ENCODE measurements at regions not wholly inside any gene's neighbourhood (a gene's known extent, or its start where the extent isn't known, plus 50 kb on each side); places are given as distances from the start of the nearest gene placed in this dataset.
"Not testable (repeated sequence)": the region's sequence is repeated elsewhere in the genome, so short reads cannot be mapped to it uniquely, and the experiment has no call there.

GRCh38 chr20:48154040-48154765 is 368.9 kb upstream of the SULF2 start:
- no peak for DNase-seq (ENCODE audit: low spot score)

GRCh38 chr20:48153523-48153922 is 368.2 kb upstream of the SULF2 start:
- no peak for DNase-seq (ENCODE audit: low spot score)

- DNase-seq (ENCODE audit: low spot score), result no peak
Observed at GRCh38 chr20:48153103-48153502, 367.8 kb upstream of the SULF2 start.

DNA sequence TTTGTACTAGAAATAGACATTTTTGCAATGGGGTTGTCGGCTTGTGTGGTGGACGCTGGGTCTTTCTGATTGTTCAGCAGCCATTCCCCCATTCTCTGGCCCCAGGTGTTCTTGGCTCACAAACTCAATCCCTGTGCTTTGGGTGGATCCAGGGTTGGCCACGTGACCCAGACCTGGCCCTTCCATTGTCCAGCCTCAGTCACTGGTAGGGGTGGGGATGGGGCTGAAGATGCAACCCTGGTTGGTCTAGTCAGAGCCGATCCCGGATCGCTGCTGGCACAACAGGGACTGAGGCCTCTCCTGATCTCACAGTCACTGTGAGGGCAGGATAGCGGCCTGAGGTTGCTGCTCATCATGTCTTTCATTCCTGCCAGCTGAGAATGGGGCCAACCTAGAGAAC is 365.3 kb upstream of the SULF2 start:
- no peak for DNase-seq (ENCODE audit: low spot score)

GRCh38 chr20:48149902-48150301 is 364.6 kb upstream of the SULF2 start:
- no peak for DNase-seq (ENCODE audit: low spot score)

DNA sequence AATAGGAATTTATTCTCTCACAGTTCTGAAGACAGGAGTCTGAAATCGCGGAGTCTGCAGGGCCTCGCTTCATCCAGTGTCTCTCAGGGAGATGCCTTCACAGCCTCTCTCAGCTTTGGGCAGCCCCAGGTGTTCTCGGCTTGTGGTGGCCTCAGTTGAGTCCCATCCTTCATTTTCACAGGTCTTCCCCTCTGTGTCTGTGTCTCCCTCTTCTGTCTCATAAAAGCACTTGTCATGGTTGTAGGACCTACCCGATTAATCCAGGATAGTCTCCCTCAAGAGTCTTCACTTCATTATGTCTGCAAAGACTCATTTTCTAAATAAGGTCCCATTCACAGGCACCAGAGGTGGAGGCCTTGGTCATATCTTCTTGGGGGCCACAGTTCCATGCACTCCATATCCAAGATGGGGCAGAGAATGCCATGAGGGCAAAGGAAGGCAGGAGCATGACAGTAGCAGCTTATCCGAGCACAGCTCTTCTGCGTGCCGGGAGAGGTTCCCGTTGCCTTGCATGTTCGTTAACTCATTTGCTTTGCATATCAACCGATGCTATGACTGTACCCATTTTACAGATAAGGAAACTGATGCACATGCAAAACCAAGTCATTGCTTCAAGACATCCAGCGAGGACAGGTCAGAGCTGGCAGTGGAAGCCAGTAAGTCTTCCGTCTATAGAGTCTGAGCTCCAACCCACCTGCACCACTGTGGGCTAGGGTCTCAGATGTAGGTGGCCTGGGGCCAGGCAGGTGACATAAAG is 363.8 kb upstream of the SULF2 start:
- DNase-seq (ENCODE audit: low spot score), result no peak

DNA sequence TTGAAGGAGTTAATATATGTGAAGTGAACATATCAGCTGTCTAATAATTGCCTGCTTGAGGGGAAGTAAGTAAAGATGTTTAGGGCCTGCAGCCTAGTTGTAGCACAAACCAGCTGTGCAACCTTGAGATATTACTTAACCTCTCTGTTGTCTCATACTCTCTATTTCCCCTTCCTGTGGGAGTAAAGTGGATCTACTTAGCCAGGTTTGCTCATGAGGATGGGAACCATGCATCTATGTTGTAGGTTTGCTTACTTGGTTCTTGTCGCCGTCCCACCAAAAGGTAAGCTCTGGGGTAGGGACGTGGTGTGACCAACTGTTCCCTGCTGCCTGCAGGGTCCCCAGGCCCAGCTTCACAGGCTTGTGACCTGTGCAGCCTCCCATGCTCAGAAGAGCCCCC is 362.7 kb upstream of the SULF2 start:
- DNase-seq (ENCODE audit: low spot score), result no peak

DNA sequence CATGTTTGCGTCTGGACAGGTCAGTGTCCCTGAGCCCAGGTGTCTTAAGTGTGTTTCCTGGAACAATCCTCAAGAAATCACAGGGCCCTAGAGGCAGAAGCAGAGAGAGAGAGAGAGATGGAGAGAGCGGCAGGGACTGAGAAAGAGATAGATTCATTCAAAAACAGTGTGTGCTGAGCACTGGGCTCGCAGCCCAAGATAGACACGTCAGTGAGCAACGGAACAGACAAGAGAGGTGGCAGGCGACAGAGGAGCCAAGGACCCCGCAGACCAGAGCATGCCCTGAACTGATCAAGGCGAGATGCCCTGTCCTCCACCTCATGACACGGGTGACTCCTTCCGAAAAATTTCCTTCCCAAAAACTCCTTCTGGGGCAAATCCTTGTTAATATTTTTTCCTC is 362.0 kb upstream of the SULF2 start:
- DNase-seq (ENCODE audit: low spot score), result no peak

GRCh38 chr20:48146877-48147276 is 361.6 kb upstream of the SULF2 start:
- DNase-seq (ENCODE audit: low spot score), result no peak

GRCh38 chr20:48146308-48146707 is 361.0 kb upstream of the SULF2 start:
- no peak for DNase-seq (ENCODE audit: low spot score)

DNA sequence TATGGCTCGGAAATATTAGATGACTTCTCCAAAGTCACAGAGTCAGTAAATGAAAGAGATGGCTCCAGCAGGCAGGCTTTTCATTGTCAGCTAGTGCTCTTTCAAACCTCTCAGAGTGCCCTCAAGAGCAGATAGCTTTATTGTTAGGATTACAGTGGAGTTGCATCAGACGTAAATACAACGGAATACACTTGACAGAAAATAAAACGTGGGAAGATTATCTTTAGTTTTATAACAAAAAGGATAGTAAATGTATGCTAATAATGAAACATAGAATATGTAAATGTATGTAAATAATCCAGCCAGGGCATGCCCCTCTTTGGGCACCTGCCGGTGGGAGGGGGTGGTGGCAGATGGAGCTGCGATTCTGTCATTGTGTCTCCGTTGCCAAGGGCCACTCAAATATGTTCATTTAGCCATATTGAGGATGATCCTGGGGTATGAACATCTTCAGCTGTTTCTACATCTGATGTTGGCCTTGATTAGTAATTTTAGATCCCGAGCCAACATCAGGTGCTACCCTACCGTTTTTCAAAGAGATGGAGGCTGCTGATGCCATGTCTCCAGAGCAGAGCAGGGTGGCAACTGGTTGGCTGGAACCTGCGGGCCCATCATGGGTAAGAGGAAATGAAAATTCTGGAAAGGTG is 358.3 kb upstream of the SULF2 start:
- DNase-seq (ENCODE audit: low spot score), result no peak

DNA sequence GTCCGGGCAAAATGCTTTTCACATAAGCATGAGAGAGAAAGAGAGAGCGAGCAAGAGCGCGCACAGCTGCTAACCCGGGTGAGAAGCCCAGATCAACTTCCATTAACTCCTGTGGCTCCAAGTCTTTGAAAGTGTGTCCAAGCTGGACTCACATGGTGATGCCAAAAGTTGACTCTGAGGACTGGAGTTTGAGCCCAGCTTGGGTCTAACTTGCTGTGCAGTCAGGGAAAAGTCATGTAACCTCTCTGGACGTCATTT is 357.2 kb upstream of the SULF2 start:
- DNase-seq (ENCODE audit: low spot score), result no peak

- no peak for DNase-seq (ENCODE audit: low spot score)
Observed at GRCh38 chr20:48141660-48142515, 356.6 kb upstream of the SULF2 start.

- DNase-seq (ENCODE audit: low spot score), result no peak
Observed at GRCh38 chr20:48139262-48140041, 354.2 kb upstream of the SULF2 start.

- no peak for DNase-seq (ENCODE audit: low spot score)
Observed at GRCh38 chr20:48132834-48133233, 347.6 kb upstream of the SULF2 start.

DNA sequence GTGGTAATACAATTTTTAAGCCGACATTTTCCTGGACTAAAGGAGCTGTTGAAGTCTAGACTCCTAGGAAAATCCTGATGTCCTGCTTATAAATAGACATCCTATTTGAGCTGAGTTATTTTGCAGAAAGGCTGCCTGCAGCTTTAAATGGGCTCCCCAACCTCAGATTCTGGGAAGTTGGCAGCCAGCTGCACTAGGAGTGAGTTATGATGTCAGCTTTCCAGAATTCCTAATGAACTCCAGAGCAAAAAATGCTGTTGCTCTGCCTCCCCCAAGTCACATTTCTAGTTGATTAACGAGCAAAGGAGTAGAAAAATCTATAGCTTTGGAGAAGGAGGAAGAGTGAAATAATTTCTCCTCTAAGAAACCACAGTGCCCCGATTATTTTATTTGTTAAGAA is 346.3 kb upstream of the SULF2 start:
- no peak for DNase-seq (ENCODE audit: low spot score)

DNA sequence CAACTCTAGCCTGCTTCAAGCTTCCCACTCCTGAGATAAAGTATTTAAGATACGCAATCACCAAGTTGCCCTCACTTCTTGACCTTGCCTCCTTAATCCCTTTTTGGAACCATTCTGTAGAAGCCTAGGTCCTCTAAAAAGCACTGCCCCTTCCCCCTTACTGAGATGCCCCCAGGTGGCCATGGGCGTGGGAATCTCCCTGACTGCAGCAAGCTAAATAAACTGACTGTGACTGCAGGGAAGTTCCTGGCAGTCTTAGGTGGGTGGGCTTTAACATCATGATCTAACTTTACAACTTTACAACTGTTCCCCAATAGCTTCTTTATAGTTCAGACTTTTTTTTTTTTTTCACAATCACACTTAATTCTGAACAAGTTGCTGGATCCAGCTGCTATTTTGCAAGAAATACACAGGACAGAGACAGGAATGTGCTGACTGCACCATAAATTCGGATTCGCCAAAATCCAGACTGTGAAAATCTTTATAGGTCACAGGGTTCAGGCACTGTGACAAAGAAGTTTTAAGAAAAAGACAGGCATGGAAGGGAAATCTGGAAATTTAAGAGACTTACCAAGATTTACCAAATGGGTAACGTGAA is 344.2 kb upstream of the SULF2 start:
- DNase-seq (ENCODE audit: low spot score), result no peak

DNA sequence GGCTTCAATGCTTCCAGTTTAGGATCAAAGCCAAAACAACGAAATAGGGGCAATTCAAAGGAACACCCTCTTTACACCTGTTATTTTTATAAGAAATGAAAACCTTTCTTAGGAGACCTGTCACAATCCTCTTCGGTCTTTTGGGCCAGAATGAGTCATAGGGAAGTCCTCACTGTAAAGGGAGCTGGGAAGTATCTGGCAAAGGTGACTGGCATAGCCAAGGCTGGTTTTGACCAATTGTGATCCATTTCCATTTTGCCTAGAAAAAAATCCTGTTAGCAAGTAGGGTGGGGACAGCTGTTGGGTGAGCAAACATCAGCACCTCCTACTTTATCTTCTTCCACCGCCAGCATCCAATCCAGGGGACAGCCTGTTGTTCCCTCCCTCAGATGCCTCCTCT is 343.2 kb upstream of the SULF2 start:
- DNase-seq (ENCODE audit: low spot score), result no peak

- DNase-seq (ENCODE audit: low spot score), result not testable (repeated sequence)
Observed at GRCh38 chr20:48127964-48128363, 342.7 kb upstream of the SULF2 start.

DNA sequence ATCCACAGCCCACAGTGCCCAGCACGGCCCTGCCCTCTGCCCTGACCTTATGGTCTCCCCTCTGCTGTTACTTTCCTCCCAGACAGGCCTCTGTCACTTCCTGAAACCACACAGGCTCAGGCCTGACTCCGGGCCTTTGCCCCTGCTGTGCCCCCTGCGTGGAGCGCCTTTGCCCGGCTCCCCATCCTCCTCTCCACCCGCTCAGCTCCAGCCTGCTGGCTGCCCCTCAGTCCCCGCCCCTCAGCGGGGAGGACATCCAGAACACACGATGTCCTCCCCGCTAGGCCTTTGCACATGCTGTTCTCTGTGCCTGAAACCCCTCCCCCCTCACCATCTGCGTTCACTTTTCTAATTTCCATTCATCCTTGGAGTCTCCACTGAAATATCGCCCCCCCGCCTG is 341.9 kb upstream of the SULF2 start:
- not testable (repeated sequence) for DNase-seq (ENCODE audit: low spot score)

DNA sequence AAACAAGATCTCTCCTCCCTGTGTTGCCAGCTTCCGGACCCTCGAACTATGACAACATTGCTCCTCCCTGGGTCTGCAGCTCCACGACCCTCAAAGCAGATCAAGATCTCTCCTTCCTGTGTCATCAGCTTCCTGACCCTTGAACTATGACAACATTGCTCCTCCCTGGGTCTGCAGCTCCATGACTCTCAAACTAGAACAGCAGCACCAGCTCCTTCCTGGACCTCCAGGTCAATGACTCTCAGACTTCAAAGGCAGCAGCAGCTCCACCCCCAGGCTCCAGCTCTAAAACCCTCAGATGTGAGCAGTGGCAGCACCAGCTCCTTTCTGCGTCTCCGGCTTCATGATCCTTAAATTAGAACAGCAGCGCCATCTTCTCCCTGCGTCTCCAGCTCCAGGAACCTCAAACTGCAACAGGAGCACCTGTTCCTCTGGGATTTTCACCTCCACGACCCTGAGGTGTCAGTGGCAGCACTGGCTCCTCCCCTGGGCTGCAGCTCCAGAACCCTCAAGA is 341.0 kb upstream of the SULF2 start:
- DNase-seq (ENCODE audit: low spot score), result no peak

Data from AG08396 (cell line).